ENCODE measurements at regions not wholly inside any gene's neighbourhood (a gene's known extent, or its start where the extent isn't known, plus 50 kb on each side); places are given as distances from the start of the nearest gene placed in this dataset.

DNA sequence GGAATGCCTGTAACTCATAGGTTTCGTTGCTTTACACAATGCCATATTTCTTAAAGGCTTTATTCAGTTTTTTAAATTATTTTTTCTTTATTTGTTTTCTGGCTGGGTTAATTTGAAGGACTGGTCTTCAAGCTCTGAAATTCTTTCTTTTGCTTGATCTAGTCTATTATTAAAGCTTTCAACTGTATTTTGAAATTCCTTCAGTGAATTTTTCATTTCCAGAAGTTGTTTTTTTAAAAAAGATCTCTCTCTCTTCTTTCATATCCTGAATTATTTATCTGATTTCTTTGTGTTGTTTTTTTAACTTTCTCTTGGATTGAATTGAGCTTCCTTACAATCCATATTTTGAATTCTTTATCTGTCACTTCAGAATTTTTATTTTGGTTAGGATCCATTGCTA is 239.9 kb upstream of the CTAGE1 start:
- Histone ChIP-seq H2BK120ac (ENCODE audit: low read depth, low read length) (no peak overlapping the region), H3K9ac (ENCODE audit: low read length) (no peak overlapping the region), H3K9me3 (ENCODE audit: control insufficient read depth, low read length) (peaks cover 59% of the 10 kb centered on the region), H3K14ac (ENCODE audit: low read length in 2 of 2) (no peak overlapping the region), H2AK5ac (ENCODE audit: low read length, severe bottlenecking) (no peak overlapping the region), H3K36me3 (ENCODE audit: control insufficient read depth in 1 of 2, insufficient read depth in 2 of 2, low read depth in 1 of 2, low read length in 2 of 2) (no peaks in the 10 kb centered on the region), H2BK12ac (ENCODE audit: low read length in 2 of 2) (no peak overlapping the region), H3K4me3 (ENCODE audit: insufficient read depth in 1 of 2, low read depth in 1 of 2, low read length in 2 of 2) (no peak overlapping the region), H2AFZ (ENCODE audit: low read depth, low read length) (no peak overlapping the region), H3K18ac (ENCODE audit: low read depth in 1 of 2, low read length in 2 of 2) (no peak overlapping the region), H4K91ac (ENCODE audit: low read length) (no peak overlapping the region), H2BK15ac (ENCODE audit: low read depth, poor library complexity, severe bottlenecking) (no peak overlapping the region), H3K4me2 (ENCODE audit: low read length, poor library complexity, severe bottlenecking) (no peak overlapping the region), H4K8ac (ENCODE audit: low read length) (no peak overlapping the region), H3K27me3 (ENCODE audit: control insufficient read depth in 1 of 2, insufficient read depth in 1 of 2, low read length in 2 of 2) (no peaks in the 10 kb centered on the region), H3K4ac (ENCODE audit: low read depth in 1 of 2, low read length in 2 of 2) (no peak overlapping the region), H3K79me1 (replicated peaks; ENCODE audit: low read length, poor library complexity, severe bottlenecking) (no peaks in the 10 kb centered on the region), H2BK5ac (ENCODE audit: low read depth, low read length, poor library complexity, severe bottlenecking) (no peak overlapping the region), H3K4me1 (ENCODE audit: control insufficient read depth, insufficient read depth, low read depth, low read length) (no peaks in the 10 kb centered on the region), H3K27ac (ENCODE audit: low read length, poor library complexity, severe bottlenecking) (no peak overlapping the region), H3K23ac (ENCODE audit: low read length in 2 of 2) (no peak overlapping the region)
- DNase-seq: no peak
- WGBS: no CpG with 5 or more reads among the region's 1 CpG

DNA sequence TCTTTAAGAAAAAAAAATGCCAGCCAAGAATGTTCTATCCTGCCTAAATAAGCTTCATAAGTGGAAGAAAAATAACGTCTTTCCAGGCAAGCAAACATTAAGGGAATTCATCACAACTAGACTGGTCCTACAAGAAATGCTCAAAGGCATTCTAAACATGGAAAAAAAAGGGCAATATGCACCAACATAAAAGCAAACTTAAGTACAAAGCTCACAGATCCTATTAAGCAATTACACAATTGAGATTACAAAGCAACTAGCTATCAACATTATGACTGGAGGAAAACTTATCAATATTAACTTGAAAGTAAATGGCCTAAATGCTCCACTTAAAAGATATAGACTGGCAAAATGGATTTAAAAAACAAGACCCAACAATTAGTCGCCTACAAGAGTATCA is 240.6 kb upstream of the CTAGE1 start:
- Histone ChIP-seq H2BK12ac (ENCODE audit: low read length in 2 of 2) (no peak overlapping the region), H3K18ac (ENCODE audit: low read depth in 1 of 2, low read length in 2 of 2) (no peak overlapping the region), H2AK5ac (ENCODE audit: low read length, severe bottlenecking) (no peak overlapping the region), H3K27ac (ENCODE audit: low read length, poor library complexity, severe bottlenecking) (no peak overlapping the region), H2BK5ac (ENCODE audit: low read depth, low read length, poor library complexity, severe bottlenecking) (no peak overlapping the region), H3K4ac (ENCODE audit: low read depth in 1 of 2, low read length in 2 of 2) (no peak overlapping the region), H3K4me1 (ENCODE audit: control insufficient read depth, insufficient read depth, low read depth, low read length) (no peaks in the 10 kb centered on the region), H2BK120ac (ENCODE audit: low read depth, low read length) (no peak overlapping the region), H4K8ac (ENCODE audit: low read length) (no peak overlapping the region), H3K4me2 (ENCODE audit: low read length, poor library complexity, severe bottlenecking) (no peak overlapping the region), H3K23ac (ENCODE audit: low read length in 2 of 2) (no peak overlapping the region), H3K27me3 (ENCODE audit: control insufficient read depth in 1 of 2, insufficient read depth in 1 of 2, low read length in 2 of 2) (no peaks in the 10 kb centered on the region), H3K79me1 (replicated peaks; ENCODE audit: low read length, poor library complexity, severe bottlenecking) (no peaks in the 10 kb centered on the region), H4K91ac (ENCODE audit: low read length) (no peak overlapping the region), H2BK15ac (ENCODE audit: low read depth, poor library complexity, severe bottlenecking) (no peak overlapping the region), H3K9ac (ENCODE audit: low read length) (no peak overlapping the region), H3K36me3 (ENCODE audit: control insufficient read depth in 1 of 2, insufficient read depth in 2 of 2, low read depth in 1 of 2, low read length in 2 of 2) (no peaks in the 10 kb centered on the region), H3K9me3 (ENCODE audit: control insufficient read depth, low read length) (peaks cover 59% of the 10 kb centered on the region), H3K14ac (ENCODE audit: low read length in 2 of 2) (no peak overlapping the region), H3K4me3 (ENCODE audit: insufficient read depth in 1 of 2, low read depth in 1 of 2, low read length in 2 of 2) (no peak overlapping the region), H2AFZ (ENCODE audit: low read depth, low read length) (no peak overlapping the region)
- WGBS: 35% methylated on average over 1 of the region's 2 CpGs
- DNase-seq: no peak

DNA sequence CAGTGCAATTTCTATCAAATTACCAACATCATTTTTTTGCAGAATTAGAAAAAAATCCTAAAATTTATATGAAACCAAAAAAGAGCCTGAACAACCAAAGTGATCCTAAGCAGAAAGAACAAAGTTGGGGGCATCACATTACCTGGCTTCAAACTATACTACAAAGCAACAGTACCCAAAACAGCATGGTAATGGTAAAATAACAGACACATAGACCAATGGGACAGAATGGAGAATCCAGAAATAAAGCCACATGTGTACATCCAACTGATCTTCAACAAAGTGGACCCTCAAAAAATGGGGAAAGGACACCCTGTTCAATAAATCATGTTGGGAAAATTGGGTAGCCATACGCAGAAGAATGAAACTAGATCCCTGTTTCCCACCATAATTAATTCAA is 245.7 kb upstream of the CTAGE1 start:
- Histone ChIP-seq H3K27ac (ENCODE audit: low read length, poor library complexity, severe bottlenecking) (no peak overlapping the region), H3K36me3 (ENCODE audit: control insufficient read depth in 1 of 2, insufficient read depth in 2 of 2, low read depth in 1 of 2, low read length in 2 of 2) (no peaks in the 10 kb centered on the region), H3K14ac (ENCODE audit: low read length in 2 of 2) (no peak overlapping the region), H3K23ac (ENCODE audit: low read length in 2 of 2) (no peak overlapping the region), H3K4me3 (ENCODE audit: insufficient read depth in 1 of 2, low read depth in 1 of 2, low read length in 2 of 2) (no peak overlapping the region), H3K9ac (ENCODE audit: low read length) (no peak overlapping the region), H2AFZ (ENCODE audit: low read depth, low read length) (no peak overlapping the region), H3K4me1 (ENCODE audit: control insufficient read depth, insufficient read depth, low read depth, low read length) (peaks cover 3% of the 10 kb centered on the region), H2BK12ac (ENCODE audit: low read length in 2 of 2) (no peak overlapping the region), H3K27me3 (ENCODE audit: control insufficient read depth in 1 of 2, insufficient read depth in 1 of 2, low read length in 2 of 2) (no peaks in the 10 kb centered on the region), H3K9me3 (ENCODE audit: control insufficient read depth, low read length) (peaks cover 45% of the 10 kb centered on the region), H2BK15ac (ENCODE audit: low read depth, poor library complexity, severe bottlenecking) (no peak overlapping the region), H3K18ac (ENCODE audit: low read depth in 1 of 2, low read length in 2 of 2) (no peak overlapping the region), H3K4me2 (ENCODE audit: low read length, poor library complexity, severe bottlenecking) (no peak overlapping the region), H4K8ac (ENCODE audit: low read length) (no peak overlapping the region), H4K91ac (ENCODE audit: low read length) (no peak overlapping the region), H3K4ac (ENCODE audit: low read depth in 1 of 2, low read length in 2 of 2) (no peak overlapping the region), H3K79me1 (replicated peaks; ENCODE audit: low read length, poor library complexity, severe bottlenecking) (no peaks in the 10 kb centered on the region), H2BK5ac (ENCODE audit: low read depth, low read length, poor library complexity, severe bottlenecking) (no peak overlapping the region), H2AK5ac (ENCODE audit: low read length, severe bottlenecking) (no peak overlapping the region), H2BK120ac (ENCODE audit: low read depth, low read length) (no peak overlapping the region)
- 86% methylated on average over 1 of the region's 1 CpG for WGBS
- DNase-seq: no peak

DNA sequence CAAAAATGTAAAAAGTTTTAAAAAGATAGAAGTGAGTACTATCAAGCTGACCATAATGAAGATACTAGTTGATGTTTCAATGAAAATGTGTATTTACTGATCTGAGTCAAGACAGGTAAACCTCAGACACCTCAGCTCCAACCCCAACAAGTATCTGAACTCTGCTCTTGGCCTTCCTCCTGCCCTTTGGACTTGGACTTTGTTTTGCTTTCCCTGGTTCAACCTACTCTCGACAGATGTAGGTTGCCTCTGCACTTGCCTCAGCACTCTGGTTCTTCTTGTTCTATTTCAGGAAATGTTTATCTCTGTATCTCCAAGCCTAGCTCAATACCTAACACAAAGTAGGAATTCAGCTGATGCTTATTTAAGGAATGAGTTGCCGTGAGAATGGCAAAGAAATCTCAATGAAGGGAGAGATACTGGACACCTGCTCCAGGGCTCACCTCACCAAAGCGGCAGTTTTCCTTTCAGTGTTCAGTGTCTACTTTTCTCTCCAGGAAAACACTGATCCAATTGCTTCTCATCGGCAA is 248.8 kb upstream of the CTAGE1 start:
- Histone ChIP-seq H2BK120ac (ENCODE audit: low read depth, low read length) (no peak overlapping the region), H4K91ac (ENCODE audit: low read length) (no peak overlapping the region), H3K36me3 (ENCODE audit: control insufficient read depth in 1 of 2, insufficient read depth in 2 of 2, low read depth in 1 of 2, low read length in 2 of 2) (no peaks in the 10 kb centered on the region), H3K23ac (ENCODE audit: low read length in 2 of 2) (no peak overlapping the region), H3K27ac (ENCODE audit: low read length, poor library complexity, severe bottlenecking) (no peak overlapping the region), H2BK15ac (ENCODE audit: low read depth, poor library complexity, severe bottlenecking) (no peak overlapping the region), H2AK5ac (ENCODE audit: low read length, severe bottlenecking) (peak overlapping the region; percentile 69), H3K27me3 (ENCODE audit: control insufficient read depth in 1 of 2, insufficient read depth in 1 of 2, low read length in 2 of 2) (no peaks in the 10 kb centered on the region), H3K4me3 (ENCODE audit: insufficient read depth in 1 of 2, low read depth in 1 of 2, low read length in 2 of 2) (no peak overlapping the region), H3K4ac (ENCODE audit: low read depth in 1 of 2, low read length in 2 of 2) (no peak overlapping the region), H3K9ac (ENCODE audit: low read length) (no peak overlapping the region), H3K4me2 (ENCODE audit: low read length, poor library complexity, severe bottlenecking) (no peak overlapping the region), H4K8ac (ENCODE audit: low read length) (no peak overlapping the region), H3K14ac (ENCODE audit: low read length in 2 of 2) (no peak overlapping the region), H2BK5ac (ENCODE audit: low read depth, low read length, poor library complexity, severe bottlenecking) (no peak overlapping the region), H3K4me1 (ENCODE audit: control insufficient read depth, insufficient read depth, low read depth, low read length) (peaks cover 3% of the 10 kb centered on the region), H3K18ac (ENCODE audit: low read depth in 1 of 2, low read length in 2 of 2) (no peak overlapping the region), H2BK12ac (ENCODE audit: low read length in 2 of 2) (no peak overlapping the region), H3K79me1 (replicated peaks; ENCODE audit: low read length, poor library complexity, severe bottlenecking) (no peaks in the 10 kb centered on the region), H2AFZ (ENCODE audit: low read depth, low read length) (no peak overlapping the region), H3K9me3 (ENCODE audit: control insufficient read depth, low read length) (peaks cover 28% of the 10 kb centered on the region)
- no peak for DNase-seq
- 96% methylated on average over 4 of the region's 4 CpGs for whole genome bisulfite sequencing

Measured in mesenchymal stem cell (in vitro differentiated cells and primary cell).